Glutamatergic neuron (in vitro differentiated cells): ENCODE measurements at regions not wholly inside any gene's neighbourhood (a gene's known extent, or its start where the extent isn't known, plus 50 kb on each side); places are given as distances from the start of the nearest gene placed in this dataset.

Experiments
- DNase-seq: peaks from one replicate; pipeline ENCODE4 v3.0.0; 2022
- H3K27ac Mint-ChIP-seq: one replicate; pipeline ENCODE4 v1.8.0; 2020; ENCODE audit warnings: mild to moderate bottlenecking, mixed read lengths, inconsistent platforms; ENCODE audit not compliant: unreplicated experiment
- H3K27me3 Mint-ChIP-seq: one replicate; pipeline ENCODE4 v1.8.0; 2020; ENCODE audit warnings: mild to moderate bottlenecking, moderate library complexity, mixed read lengths, inconsistent platforms; ENCODE audit not compliant: unreplicated experiment
- H3K36me3 Mint-ChIP-seq: one replicate; pipeline ENCODE4 v1.8.0; 2020; ENCODE audit warnings: mild to moderate bottlenecking, mixed read lengths, inconsistent platforms; ENCODE audit not compliant: unreplicated experiment
- H3K4me1 Mint-ChIP-seq: one replicate; pipeline ENCODE4 v1.8.0; 2020; ENCODE audit warnings: mild to moderate bottlenecking, low read depth, mixed read lengths, inconsistent platforms; ENCODE audit not compliant: unreplicated experiment
- H3K4me3 Mint-ChIP-seq: one replicate; pipeline ENCODE4 v1.8.0; 2020; ENCODE audit warnings: mild to moderate bottlenecking, mixed read lengths, inconsistent platforms; ENCODE audit not compliant: unreplicated experiment
- H3K9me3 Mint-ChIP-seq: one replicate; pipeline ENCODE4 v1.8.0; 2020; ENCODE audit warnings: mild to moderate bottlenecking, moderate library complexity, mixed read lengths, inconsistent platforms; ENCODE audit not compliant: unreplicated experiment
- CTCF ChIP-seq: fragments of 200-600 bp; sonication (generic); IDR thresholded peaks from one replicate; pipeline ENCODE4 v1.5.0; 2021; ENCODE audit not compliant: partially characterized antibody, unreplicated experiment

DNA sequence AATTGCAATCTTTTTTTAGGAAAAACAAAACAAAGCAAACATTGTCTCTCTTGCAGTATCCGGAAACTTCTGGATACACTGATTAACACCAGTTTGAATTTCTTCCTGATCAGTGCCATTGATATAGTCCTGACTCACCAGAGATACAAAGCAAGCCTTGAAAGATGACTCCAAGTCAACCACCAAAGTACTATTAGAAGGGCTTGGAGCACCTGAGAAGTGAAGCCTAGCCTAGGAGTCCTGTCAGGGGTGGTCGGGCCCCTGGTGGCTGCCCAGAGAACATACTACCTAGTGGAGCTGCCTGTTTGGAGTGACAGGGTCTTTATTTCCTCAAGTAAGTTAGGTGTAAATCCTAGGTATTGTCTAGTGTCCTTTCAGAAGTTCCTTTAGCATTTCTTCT, 593.2 kb downstream of the ZNF674 start:
- no peak overlapping the region for H3K4me3 Mint-ChIP-seq
- DNase-seq, result no peak
- H3K36me3 Mint-ChIP-seq, result no peaks in the 10 kb centered on the region
- H3K9me3 Mint-ChIP-seq, result no peaks in the 10 kb centered on the region
- H3K27ac Mint-ChIP-seq, result no peak overlapping the region
- no peaks in the 10 kb centered on the region for H3K4me1 Mint-ChIP-seq
- H3K27me3 Mint-ChIP-seq, result no peaks in the 10 kb centered on the region
- no peak for TF ChIP-seq CTCF

GRCh38 chrX:45935408-45935807, 609.8 kb downstream of the ZNF674 start:
- Mint-ChIP-seq H3K4me1 (no peaks in the 10 kb centered on the region), H3K4me3 (no peak overlapping the region), H3K9me3 (no peaks in the 10 kb centered on the region), H3K27me3 (no peaks in the 10 kb centered on the region), H3K27ac (no peak overlapping the region), H3K36me3 (no peaks in the 10 kb centered on the region)
- no peak for DNase-seq
- TF ChIP-seq CTCF, result no peak

GRCh38 chrX:45912316-45912715, 632.9 kb downstream of the ZNF674 start:
- H3K27ac Mint-ChIP-seq, result no peak overlapping the region
- no peak for TF ChIP-seq CTCF
- H3K27me3 Mint-ChIP-seq, result no peaks in the 10 kb centered on the region
- DNase-seq, result no peak
- H3K9me3 Mint-ChIP-seq, result no peaks in the 10 kb centered on the region
- H3K36me3 Mint-ChIP-seq, result no peaks in the 10 kb centered on the region
- H3K4me3 Mint-ChIP-seq, result no peak overlapping the region
- no peaks in the 10 kb centered on the region for H3K4me1 Mint-ChIP-seq

DNA sequence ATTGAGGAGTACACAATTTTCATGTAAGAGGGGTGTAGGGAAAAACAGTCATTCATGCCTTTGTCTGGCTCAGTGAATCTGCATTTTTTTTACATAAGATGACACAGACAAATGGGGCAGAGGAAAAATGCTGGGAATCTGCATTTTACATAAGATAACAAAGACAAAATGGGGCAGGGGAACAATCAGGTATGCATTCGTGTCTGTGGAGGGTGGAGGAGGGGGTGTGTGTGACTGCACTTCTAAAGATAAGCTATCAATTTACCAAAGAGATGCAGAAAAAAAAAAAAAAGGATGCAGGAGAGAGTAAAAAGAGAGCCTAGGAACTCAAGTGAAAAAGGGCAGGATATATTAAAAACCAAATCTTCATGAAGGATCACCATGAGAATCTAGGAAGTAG, 637.4 kb downstream of the ZNF674 start:
- no peaks in the 10 kb centered on the region for H3K9me3 Mint-ChIP-seq
- no peak for DNase-seq
- H3K27ac Mint-ChIP-seq, result no peak overlapping the region
- no peak for TF ChIP-seq CTCF
- H3K4me3 Mint-ChIP-seq, result no peak overlapping the region
- no peaks in the 10 kb centered on the region for H3K36me3 Mint-ChIP-seq
- no peaks in the 10 kb centered on the region for H3K27me3 Mint-ChIP-seq
- peaks cover 6% of the 10 kb centered on the region for H3K4me1 Mint-ChIP-seq

DNA sequence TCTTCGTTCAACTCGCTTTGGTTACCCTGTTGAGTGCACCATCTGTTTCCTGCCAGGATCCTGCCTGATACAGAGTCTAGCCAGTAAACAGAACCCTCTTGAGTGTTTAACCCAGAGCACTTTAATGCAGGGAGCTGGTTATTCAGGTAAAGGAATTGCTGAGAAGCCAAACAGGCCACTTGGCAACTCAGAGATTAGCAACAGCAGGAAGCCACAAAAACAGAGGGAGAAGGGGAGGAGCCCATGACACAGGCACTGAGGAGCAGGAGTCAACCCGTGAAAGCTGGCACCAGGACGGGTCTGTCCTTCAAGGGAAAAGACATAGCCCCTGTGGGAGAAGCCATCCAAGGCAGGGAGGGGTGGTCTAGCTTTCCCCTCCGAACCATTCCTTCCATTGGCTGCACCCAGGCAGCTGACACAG, 641.4 kb downstream of the ZNF674 start:
- H3K36me3 Mint-ChIP-seq, result no peaks in the 10 kb centered on the region
- no peaks in the 10 kb centered on the region for H3K27me3 Mint-ChIP-seq
- H3K9me3 Mint-ChIP-seq, result peaks cover 1% of the 10 kb centered on the region
- TF ChIP-seq CTCF, result no peak
- peak overlapping the region; percentile 43 for H3K27ac Mint-ChIP-seq
- peaks cover 9% of the 10 kb centered on the region for H3K4me1 Mint-ChIP-seq
- no peak for DNase-seq
- H3K4me3 Mint-ChIP-seq, result no peak overlapping the region
